NCI-H526 treated with DMSO at 0.1 percent for 48 hours (cell line): ENCODE measurements at regions not wholly inside any gene's neighbourhood (a gene's known extent, or its start where the extent isn't known, plus 50 kb on each side); places are given as distances from the start of the nearest gene placed in this dataset.

Experiments used
- DNase-seq: peaks from one replicate; lab custom pipeline; 2025; lab: John Stamatoyannopoulos, UW

GRCh38 chr7:123259759-123260158 lies 60.0 kb upstream of the SLC13A1 start:
- DNase-seq = no peak
